Stimulated activated CD4-positive, alpha-beta T cell treated with anti-CD3 and anti-CD28 coated beads, Interleukin-15, amount 100 ng/mL, for 48 hours (primary cell): ENCODE measurements at regions not wholly inside any gene's neighbourhood (a gene's known extent, or its start where the extent isn't known, plus 50 kb on each side); places are given as distances from the start of the nearest gene placed in this dataset.
A peak's percentile ranks its signal among the peaks of the same experiment; 100 is the strongest.
"Not testable (repeated sequence)": the region's sequence is repeated elsewhere in the genome, so short reads cannot be mapped to it uniquely, and the experiment has no call there.

Experiments used
- DNase-seq, 2 donors: peaks; one replicate each; pipeline ENCODE4 v3.0.0-alpha.2; 2020; ENCODE audit warnings: low read depth in 2 of 2

GRCh38 chr6:140462076-140462452 is 1087.6 kb upstream of the CITED2 start:
- DNase-seq, result no peak

- DNase-seq, result no peak
Measured at GRCh38 chr6:140460267-140460666, 1085.8 kb upstream of the CITED2 start.

DNA sequence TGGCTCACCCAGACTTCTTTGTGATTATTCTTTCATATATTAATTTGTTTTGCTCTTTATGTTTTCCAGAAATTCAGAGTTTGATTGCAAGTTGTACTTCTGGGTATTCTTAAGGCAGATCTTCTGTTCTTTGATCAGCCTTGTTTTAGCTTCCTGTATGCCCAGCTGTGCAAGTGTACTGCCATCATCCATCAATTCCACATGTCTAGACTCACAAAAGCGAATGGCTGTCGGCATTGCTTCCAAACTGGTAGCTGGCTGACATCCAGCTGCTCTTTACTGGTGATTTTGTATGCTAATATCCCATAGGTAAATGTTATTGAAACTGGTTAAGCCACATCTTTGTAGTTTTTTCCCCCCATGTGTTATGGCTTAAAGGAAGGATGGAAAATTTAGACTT is 1084.8 kb upstream of the CITED2 start:
- DNase-seq, result no peak

- no peak for DNase-seq
Measured at GRCh38 chr6:140446241-140446640, 1071.8 kb upstream of the CITED2 start.

- no peak for DNase-seq
Measured at GRCh38 chr6:140445474-140446004, 1071.1 kb upstream of the CITED2 start.

- not testable (repeated sequence) for DNase-seq
Measured at GRCh38 chr6:140443112-140443511, 1068.7 kb upstream of the CITED2 start.

DNA sequence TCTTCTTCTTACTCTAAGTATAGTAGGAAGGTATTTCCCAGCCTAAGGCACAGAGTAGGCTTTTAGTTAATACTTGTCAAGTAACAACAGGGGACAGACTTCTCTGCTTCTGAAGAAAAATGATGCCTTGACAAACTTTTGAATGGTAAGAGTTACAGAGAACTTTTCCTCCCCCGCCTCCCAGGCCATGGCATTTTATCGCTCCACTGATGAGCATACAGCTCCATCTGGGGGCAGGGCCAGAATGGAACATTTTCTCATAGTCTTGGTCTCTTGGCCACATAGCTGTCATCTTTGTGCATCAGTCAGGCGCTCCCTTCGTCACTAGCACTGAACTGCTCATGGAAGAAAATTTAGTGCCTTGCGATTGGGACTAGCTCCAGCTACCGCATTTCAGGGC is 1066.8 kb upstream of the CITED2 start:
- DNase-seq, result peak in 1 of 2 donors; percentile 1

DNA sequence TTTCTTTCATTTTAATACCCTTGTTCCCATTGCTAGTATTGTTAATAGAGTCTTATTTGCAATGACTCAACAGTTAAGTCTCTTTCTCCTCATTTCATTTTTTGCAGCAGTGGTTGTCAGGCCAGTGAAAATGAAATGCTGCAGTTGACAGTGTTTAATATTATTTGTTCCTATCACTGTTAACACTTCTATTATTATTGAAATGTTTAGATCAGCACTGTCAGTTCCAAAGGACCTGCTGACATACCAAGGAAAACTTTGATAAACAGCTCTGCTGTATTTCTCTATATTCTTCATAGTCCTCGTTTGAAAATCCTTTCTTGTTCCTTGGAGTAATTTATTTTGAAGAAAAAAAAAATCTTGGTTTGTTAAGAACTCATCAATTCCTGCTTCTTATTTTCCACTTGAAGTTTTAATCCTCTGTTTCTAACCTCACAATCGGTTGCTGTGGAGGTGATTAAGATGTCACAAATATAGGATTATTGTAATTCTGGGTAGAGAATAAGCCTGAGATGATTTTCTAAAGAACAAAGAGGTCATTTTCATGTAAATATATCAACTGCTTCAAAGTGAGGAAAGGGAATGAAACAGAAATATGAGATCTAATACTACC is 1065.9 kb upstream of the CITED2 start:
- DNase-seq, result no peak

- no peak for DNase-seq
Measured at GRCh38 chr6:140438346-140438735, 1063.9 kb upstream of the CITED2 start.

DNA sequence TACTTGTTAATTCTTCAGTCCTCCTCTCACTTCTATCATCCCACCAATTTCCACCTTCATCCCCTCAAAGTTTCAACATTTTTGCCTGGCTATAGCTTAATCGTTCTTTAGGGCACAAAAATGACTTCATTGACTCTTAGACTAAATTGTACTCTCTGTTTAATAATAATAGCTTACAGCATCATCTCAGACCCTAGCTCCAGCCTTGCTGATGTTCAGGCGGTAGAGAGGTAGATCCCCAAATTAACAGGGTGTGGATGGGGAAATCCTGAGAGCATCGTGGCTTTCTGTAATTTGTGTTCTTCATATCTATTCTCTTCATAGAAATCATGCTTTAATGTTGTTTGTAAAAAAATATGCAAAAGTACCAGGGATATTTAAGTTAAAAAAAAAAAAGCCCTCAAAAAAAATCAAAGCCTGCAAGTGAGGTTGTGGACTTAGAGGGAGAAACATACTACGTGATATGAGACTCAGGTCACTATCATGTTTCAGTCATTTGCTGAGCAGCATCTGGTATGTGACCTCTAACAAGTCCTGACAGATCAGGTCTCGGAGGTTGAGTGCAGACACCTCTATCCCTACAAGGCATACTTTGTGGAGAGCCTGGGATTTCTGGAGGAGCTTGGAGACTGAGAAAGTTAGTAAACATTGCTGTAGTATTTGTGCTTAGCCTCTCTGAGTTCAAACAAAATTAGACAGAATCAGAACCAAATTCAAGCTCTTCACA is 1063.3 kb upstream of the CITED2 start:
- DNase-seq, result no peak

- no peak for DNase-seq
Measured at GRCh38 chr6:140436023-140436811, 1061.8 kb upstream of the CITED2 start.

- no peak for DNase-seq
Measured at GRCh38 chr6:140434761-140435160, 1060.3 kb upstream of the CITED2 start.

DNA sequence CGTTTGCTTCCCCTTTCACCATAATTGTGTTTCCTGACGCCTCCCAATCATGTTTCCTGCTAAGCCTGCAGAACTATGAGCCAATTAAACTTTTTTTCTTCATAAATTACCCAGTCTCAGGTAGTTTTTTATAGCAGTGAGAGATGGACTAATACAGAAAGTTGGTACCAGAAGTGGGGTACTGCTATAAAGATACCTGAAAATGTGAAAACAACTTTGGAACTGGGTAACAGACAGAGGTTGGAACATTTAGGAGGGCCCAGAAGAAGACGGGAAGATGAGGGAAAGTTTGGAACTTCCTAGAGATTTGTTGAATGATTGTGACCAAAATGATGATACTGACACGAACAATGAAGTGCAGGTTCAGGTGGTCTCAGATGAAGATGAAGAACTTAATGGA is 1058.6 kb upstream of the CITED2 start:
- no peak for DNase-seq

DNA sequence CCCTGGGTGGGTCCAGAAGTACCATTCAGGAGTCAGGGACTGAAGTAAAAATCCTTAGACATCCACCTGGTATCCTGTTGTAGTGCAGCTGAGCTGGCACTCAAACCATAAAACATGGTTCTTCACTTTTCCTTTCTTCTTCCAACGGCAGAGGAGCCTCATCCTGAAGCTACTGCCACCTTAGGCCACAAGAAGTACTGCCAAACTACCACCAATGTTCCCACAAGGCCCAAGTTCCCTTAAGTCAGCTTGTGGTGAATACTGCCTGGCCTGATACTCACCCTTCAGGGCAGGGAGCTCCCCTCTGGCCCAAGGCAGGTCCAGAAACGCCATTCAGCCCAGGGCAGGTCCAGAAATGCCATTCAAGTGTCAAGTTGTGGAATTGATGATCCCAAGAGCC is 1053.4 kb upstream of the CITED2 start:
- no peak for DNase-seq

DNA sequence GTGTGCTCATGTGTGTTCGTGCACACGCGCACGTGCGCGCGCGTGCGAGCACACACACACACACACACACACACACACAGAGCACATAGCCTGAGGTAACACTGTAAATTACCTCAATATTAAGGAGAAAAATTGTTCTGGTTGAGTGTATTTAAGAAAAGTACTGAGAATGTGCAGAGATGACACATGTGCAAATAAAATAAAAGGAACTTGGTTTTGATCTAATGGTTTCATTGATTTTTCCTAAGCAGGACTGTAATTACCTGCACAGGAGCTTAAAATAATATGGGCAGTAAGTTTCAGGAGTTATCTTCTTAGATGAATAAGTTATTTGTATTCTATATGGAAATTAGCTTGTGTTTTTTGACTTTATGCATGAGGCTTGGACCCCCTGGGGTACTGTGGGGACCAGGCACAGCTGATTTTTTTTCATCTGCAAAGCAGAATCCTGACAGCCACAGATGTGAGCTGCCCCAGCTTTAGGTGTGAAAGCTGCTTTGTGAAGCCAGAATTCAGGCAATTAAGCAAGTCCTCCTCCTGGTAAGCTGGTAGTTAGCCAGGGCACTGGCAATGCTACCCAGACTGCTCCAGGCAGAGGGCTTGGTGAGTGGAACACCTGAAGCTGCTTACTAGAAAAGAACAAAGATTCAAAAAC is 1040.6 kb upstream of the CITED2 start:
- DNase-seq, result no peak

DNA sequence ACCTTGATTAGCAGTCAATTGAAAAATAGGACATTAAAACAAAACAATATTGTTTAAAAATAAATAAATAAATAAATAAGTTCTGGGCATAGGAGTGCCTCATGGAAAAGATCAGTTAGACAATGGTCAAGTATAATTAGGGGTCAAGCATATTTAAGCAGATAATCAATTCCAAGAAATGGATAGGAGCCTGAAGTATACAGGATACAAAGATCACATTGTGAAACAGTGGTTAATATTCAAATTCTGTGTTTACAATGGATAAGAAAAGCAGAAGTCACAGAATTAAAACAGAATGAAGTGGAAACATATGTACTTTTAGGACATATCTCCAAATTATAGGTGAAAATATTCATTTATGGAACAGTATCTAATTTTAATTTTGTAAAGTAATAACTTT is 1028.6 kb upstream of the CITED2 start:
- no peak for DNase-seq

- no peak for DNase-seq
Measured at GRCh38 chr6:140401761-140402160, 1027.3 kb upstream of the CITED2 start.

GRCh38 chr6:140398076-140398475 is 1023.6 kb upstream of the CITED2 start:
- DNase-seq, result no peak

GRCh38 chr6:140397106-140397505 is 1022.7 kb upstream of the CITED2 start:
- no peak for DNase-seq

GRCh38 chr6:140393665-140394540 is 1019.5 kb upstream of the CITED2 start:
- DNase-seq, result no peak

- no peak for DNase-seq
Measured at GRCh38 chr6:140388815-140389214, 1014.4 kb upstream of the CITED2 start.
